SK-N-SH (cell line): ENCODE measurements at regions not wholly inside any gene's neighbourhood (a gene's known extent, or its start where the extent isn't known, plus 50 kb on each side); places are given as distances from the start of the nearest gene placed in this dataset.

Experiments
- EP300 ChIP-seq, 2 experiments: IDR thresholded peaks; 2 replicates each; pipeline versions ENCODE4 v1.4.0 to v1.6.1; 2012; ENCODE audit warnings: borderline replicate concordance in 1 of 2, low read depth in 1 of 2, low read length in 1 of 2
- EZH2phosphoT487 ChIP-seq: fragments of 200-600 bp; sonication (generic); IDR thresholded peaks from 2 replicates; pipeline ENCODE4 v1.6.1; 2017; ENCODE audit warnings: low read depth, mixed run types, mild to moderate bottlenecking, antibody characterized with exemption, moderate library complexity, borderline replicate concordance
- FOSL2 ChIP-seq: IDR thresholded peaks from 2 replicates; pipeline ENCODE4 v1.4.0; 2012; ENCODE audit warnings: low read depth, mild to moderate bottlenecking, moderate library complexity, borderline replicate concordance
- POLR2AphosphoS5 ChIP-seq: IDR thresholded peaks from 2 replicates; pipeline ENCODE4 v1.6.1; 2012; ENCODE audit warnings: low read depth, low read length
- SMC3 ChIP-seq: IDR thresholded peaks from 2 replicates; pipeline ENCODE4 v1.6.1; 2012; ENCODE audit warnings: low read depth, low read length, improper control_type of control experiment
- TF ChIP-seq, protein P1 (sequence below): IDR thresholded peaks from 2 replicates; pipeline ENCODE4 v1.4.0; 2012; ENCODE audit warnings: low read depth

DNA sequence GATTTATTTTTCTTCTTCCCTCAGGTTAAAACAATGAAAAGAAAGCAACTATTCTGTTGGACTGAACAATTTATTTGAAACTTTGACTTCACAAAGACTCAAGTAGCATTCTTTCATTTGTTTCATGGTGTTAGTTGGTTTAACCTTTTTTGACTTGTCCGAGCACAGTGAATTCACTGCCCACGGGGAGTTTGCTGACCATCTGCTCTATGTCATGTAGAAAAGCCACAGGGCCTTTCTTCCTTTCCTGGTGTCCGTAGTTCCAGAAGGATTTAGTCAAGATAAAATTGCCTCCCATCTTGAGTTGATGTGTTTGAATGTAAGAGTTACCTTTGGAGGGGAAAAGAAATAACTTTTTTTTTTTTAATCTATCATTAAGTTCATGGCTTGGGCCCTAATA is 55.1 kb upstream of the ZNF608 start:
- TF ChIP-seq POLR2AphosphoS5 (no peak), EP300 (IDR thresholded peaks at IDR 0.05; ENCODE audit: borderline replicate concordance in 1 of 2, low read depth in 1 of 2, low read length in 1 of 2) (no peak), SMC3 (no peak), FOSL2 (no peak), EZH2phosphoT487 (no peak)
- TF ChIP-seq, protein P1, sequence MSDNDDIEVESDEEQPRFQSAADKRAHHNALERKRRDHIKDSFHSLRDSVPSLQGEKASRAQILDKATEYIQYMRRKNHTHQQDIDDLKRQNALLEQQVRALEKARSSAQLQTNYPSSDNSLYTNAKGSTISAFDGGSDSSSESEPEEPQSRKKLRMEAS = no peak
